Stimulated activated CD4-positive, alpha-beta T cell treated with anti-CD3 and anti-CD28 coated beads, Interleukin-4, amount 100 ng/mL, for 4 hours (primary cell): ENCODE measurements at regions not wholly inside any gene's neighbourhood (a gene's known extent, or its start where the extent isn't known, plus 50 kb on each side); places are given as distances from the start of the nearest gene placed in this dataset.

ENCODE experiments used
- DNase-seq, 2 experiments: peaks; one replicate each; pipeline ENCODE4 v3.0.0-alpha.2; 2020

GRCh38 chr22:48548391-48548790 lies 1279.3 kb downstream of the BRD1 start:
- no peak for DNase-seq

- DNase-seq, result no peak
Observed at GRCh38 chr22:48547971-48548370, 1279.7 kb downstream of the BRD1 start.

DNA sequence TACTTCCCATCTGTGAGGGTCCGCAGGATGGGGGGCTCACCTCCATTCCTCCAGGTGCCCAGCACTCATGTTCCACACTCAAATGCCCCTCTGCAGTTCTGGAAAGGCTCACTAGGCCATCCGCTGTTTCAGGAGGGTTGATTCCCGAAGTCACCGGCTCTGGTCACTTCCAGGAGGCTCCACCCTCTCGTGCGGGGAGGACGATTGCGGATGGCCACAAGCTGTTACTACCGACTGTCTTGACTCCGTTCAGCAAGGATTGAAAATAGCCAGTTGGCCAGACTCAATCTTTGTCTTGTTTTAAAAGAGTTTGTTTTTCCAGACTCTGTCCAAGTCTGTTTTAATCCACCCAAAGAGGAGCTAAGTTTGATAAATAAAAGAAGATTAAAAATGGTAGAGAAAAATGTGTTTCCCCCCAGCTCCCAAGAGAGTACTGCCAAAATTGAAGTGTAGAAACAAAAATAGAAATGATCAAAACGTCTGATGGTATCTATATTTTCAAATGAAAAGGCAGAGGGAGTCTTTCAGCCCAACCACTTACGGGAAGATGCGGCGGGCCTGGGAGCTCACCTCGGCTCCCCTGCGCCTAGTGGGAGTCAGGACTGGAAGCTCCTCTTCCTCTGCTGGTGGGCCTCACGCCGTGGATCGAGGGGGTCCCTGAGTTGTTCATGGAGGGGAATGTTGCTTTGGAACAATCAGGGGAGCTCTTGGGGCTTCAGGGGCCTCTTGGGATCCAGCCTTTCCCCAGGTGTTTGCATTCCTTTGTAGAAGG lies 1280.8 kb downstream of the BRD1 start:
- DNase-seq, result no peak

DNA sequence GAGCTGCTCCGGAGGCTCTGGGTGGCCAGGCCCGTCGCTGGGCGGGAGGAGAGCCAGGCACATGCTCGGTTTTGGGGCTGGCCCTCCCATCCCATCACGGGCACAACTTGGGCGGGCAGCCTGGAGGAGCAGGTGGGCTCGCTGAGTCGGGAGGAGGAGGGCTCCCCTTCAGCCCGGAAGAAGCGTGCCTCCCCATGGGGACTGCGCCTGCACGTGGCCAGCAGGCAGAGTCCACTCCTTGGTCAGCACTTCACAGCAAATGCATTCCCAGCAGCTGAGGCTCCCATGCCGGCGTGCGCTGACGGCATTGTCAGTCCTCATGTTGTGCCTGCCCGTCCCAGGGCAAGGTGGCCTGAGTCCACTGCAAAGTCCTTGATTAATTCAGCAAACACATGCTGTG lies 1281.7 kb downstream of the BRD1 start:
- DNase-seq, result no peak

DNA sequence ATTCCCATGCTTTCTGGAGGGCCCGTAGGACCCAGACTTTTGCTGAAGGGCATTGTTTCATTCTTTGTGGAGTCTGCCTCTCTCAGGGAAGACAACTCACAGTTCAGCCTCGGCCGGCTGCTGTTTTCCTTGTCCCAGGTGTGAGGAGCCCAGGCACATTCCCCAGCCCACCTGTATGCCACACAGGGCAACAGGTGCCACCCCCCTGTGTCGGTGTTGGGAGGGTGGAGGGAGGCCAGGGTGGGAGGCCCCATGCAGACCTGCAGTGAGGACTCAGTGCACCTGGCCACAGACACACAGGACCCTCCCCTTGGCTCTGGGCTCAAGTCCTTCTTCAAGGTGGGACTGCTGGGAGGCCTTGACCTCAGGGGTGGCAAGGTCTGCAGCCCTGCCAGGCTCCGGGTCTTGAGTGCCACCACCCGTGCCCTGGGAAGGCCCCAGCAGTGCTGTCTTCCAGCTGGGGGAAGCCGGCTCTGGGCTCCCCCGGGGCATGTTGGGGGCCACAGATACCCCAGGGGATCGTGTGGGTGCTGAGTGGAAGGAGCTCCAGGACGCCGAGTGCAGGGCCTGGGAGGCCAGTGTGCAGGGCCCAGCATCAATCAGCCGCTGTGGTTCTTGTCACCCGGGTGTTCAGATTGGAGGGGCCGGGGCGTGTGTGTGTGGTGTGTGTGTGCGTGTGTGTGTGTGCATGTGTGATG lies 1286.1 kb downstream of the BRD1 start:
- DNase-seq, result no peak

DNA sequence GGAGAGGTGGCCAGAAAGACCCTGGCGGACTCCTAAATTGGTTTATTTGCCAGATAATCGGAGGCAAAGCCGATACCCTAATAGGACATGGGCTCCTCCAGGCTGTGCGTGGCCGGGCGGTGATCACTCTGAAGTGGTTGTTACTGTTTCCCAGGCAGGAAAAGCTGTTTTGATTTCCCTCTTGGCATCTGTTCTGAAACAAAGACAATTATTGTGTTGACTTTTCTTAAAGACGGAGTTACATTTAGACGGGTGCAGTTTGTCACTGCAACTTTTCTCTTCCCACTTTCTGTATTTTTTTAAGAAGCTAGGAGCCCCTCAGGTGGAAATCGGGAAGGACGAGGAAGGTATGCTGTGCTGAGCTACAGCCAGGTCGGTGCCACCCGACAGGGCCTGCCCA lies 1288.4 kb downstream of the BRD1 start:
- DNase-seq, result no peak

GRCh38 chr22:48538291-48538820 lies 1289.3 kb downstream of the BRD1 start:
- no peak for DNase-seq

DNA sequence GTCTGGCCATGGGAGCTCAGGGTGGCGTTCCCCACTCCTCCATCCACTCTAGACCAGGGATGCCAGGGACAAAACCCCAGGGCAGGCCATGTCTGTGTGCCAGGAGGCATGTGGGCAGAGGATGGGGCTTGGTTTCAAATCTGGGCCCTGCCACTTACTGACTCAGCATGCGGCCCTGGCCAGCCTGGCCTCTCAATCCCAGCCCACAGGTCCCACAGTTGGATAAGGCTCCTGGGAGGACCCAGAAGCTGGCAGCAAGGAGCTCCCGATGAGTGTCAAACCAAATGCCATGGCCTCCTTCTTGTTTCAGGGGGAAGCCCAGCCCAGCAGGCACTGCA lies 1290.4 kb downstream of the BRD1 start:
- DNase-seq, result no peak

- no peak for DNase-seq
Observed at GRCh38 chr22:48536541-48537342, 1290.9 kb downstream of the BRD1 start.

DNA sequence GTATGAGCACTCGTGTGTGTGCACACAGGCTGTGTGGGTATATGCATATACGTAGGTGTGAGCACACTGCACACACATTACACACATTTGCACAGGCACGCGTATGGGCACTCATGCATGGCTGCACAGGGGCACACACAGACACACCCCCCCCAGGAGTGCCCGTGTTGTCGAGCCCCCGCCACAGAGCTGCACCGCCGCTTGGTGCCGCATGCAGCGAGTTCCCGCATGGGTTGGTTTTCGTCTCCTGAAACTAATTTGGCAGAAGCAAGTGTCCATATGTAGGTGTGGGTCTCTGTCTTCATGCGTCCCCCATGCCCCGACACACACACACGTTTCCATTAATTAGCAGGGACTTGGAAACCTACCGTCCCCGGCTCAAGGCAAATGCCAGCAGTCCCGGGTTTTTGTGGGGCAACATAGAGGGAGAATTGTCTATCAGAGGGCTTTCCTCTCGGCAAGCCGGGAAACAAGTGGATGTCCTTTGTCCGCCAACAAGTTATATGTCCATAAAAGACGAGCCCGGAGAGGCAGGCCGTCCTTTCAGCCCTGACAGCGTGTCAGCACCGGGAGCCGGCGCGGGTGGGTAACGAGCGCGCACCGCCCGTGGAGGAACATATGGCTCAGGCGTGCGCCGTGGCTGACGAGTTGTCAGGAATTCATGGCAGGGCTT lies 1291.7 kb downstream of the BRD1 start:
- no peak for DNase-seq

- DNase-seq, result no peak
Observed at GRCh38 chr22:48534395-48534958, 1293.2 kb downstream of the BRD1 start.

DNA sequence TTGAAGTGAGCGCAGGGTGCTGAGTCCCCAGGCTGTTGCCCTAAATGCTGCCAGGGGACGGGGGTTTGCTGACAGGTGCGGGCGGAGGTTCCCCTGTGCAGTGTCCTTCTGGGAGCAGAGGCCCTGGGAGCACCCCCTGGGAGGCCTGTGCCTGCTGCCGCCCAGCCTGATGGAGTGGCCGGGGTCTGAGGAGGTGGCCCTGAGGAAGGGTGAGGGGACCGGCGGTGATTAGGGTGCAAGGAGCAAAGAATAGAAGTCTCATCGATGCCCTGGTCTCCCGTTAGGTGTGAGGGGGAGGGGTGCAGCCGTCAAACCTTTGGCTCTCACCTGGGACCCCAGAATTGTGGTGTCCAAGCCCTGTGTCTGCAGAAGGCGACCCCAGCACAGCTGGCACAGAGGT lies 1294.7 kb downstream of the BRD1 start:
- no peak for DNase-seq

- no peak for DNase-seq
Observed at GRCh38 chr22:48531761-48532435, 1295.8 kb downstream of the BRD1 start.

DNA sequence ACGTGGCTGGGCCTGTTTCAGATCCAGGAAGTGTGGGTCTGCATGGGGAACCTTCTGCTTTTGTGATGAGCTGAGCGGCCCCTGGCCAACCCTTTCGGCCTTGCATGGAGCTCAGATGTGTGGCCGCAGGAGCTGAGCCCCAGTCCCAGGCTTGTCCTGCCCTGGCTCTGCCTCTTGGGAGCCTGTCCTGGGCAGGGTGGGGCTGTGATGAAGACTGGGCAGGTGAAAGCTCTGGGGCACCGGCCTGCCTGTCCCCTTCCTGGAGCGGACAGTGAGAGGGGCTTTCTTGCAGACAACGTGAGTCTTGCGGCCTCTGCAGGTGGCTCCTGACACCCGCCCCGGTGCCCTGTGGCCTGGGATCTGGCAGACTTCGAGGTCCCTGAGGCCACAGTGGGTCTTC lies 1296.6 kb downstream of the BRD1 start:
- no peak for DNase-seq

DNA sequence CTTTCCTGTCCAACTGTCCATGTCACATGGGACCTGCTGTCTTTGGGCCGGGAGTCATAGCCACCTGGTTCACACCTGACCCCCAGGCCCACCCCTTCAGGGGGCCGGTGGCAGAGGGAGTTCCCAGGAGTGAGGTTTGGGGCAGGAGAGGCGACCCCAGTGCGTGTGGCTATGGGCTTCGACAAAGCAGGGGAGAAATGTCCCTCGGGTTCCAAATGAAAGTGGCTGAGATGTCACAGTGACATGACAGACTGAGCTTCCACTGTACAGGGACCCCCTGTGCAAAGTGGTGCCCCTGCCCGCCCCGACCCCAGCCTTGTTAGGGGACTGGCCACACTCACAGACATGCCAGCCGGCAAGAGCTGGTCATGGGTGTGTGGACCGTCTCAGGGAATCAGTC lies 1297.0 kb downstream of the BRD1 start:
- no peak for DNase-seq

DNA sequence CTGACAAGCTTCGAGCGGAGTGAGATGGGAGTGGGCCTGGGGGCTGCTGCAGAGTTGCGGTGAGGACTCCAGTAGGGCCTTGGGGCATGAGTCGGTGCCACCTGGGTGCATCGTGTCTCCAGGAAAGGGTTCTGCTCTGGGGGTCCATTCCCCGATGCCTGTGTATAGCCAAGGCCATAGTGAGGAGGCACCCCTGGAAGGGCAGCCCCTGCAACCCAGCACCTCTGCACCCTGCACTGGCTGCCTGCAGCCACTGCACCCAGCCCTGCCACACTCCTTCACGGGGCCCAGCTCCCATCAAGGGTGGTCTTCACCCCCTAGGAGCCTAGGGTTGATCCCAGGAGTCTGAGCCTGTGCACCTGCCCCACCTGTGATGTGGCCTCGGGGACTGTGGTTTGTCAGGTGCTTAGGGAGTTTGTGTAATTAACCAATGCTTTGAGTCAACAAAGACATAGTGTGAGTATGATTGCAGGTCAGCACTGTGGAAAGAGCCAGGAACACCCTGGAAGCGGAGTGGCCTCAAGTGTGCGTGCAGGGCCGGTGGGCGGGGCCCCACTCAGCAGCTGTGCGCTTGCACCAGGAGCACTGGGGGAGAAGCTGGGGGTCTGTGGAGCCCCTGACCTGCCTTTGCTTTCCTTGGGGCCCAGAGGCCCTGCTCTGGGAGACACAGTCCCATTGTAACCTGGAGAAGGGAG lies 1299.3 kb downstream of the BRD1 start:
- DNase-seq, result no peak

DNA sequence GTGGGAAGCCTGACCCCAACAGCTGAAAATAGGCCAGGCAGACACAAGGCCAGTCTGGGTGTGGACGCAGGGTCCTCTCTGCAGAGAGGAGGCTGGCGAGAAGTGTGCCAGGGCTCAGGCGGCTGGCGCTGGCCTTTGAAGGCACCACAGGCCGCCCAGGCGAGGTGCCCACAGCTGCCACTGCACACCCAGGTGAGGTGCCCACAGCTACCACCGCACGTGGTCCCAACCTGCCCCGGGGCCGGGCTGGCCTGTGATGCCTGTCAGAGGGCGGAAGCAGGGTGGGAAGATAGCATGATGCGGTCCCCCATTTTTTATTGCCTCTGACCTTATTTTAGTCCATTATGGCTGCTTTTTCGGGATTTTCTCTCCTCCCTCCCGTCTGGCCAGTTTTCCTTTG lies 1303.9 kb downstream of the BRD1 start:
- DNase-seq, result no peak

DNA sequence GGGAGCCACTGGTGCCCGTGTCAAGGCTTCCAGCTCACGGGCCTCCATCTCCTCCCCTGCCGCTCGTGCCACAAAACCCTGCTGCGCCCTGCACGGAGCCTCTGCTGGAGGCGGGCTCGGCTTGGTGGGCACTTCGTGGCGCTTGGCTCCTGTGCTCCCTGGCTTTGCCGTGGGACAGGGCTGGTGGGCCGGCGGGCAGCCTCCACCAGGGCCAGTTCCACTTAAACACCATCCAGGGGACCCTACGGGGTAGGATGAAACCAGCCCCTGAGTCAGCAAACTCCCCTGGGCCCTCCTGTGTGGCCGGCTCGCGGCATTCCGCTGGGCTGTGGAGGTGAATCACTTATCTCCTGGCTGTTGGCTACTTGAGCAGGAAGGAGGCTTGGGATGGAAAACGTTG lies 1304.6 kb downstream of the BRD1 start:
- DNase-seq, result no peak

DNA sequence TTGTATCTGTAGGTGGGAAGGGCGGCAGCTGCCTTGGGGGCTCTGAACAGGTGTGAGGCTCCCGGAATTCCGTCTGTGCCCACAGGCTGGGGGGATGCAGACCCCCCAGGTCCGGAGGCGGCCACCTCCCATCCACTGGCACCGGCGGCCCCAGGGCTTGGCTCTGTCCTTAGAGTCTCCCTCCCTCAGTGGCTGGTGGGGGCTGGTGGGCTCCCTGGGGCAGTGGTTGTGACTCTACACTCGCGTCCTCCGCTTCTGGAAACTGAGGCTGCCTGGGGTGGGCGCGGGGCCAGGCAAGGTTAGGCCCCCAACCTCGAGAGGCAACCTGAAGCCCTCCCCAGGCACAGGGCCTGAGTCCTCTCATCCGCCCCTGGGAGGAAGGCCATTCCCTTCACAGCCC lies 1305.4 kb downstream of the BRD1 start:
- DNase-seq, result no peak

DNA sequence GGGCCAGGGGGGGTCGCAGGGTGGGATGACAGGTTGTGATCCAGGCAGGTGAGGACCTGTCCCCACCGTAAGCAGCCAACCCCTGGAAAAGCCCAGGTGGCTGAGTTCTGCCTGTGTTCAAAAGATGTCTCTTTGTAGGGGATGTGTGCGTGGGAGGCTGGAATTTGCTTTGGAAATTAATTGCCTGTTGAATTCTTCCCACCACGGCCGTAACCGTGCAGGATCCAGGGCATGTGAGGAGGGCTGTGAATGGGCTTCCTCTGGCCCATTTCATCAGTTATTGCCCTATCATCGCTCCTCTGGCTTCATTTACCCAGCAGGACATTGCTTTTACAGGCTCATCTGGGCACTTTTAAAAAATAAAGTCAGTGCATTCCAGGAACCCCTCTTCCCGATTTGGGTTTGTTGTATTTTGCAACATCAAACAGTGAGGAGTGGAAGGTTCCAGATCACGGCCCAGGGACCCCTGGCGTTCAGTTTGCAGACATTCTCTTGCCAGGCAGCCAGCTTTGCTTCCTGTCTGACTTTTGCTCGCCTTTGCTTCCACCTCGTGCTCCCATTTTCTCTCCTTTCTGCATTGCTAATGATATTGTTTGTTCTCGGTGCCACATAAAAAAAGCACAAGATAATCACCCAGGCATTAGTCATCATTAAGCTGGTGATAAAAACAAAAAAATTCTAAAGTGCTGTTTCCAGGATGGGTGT lies 1306.6 kb downstream of the BRD1 start:
- no peak for DNase-seq

- no peak for DNase-seq
Observed at GRCh38 chr22:48520207-48520606, 1307.5 kb downstream of the BRD1 start.
